Endothelial cell of umbilical vein (primary cell): ENCODE measurements at regions not wholly inside any gene's neighbourhood (a gene's known extent, or its start where the extent isn't known, plus 50 kb on each side); places are given as distances from the start of the nearest gene placed in this dataset.

Experiments
- BruUV-seq: library from RNA; stranded (reverse); fragments of 400-500 nt; replicated peaks from 2 replicates; lab custom pipeline; 2021; lab: Mats Ljungman, UMichigan
- CTCF ChIA-PET: fragments of 300-600, 350-600 bp; sonication (Branson Sonifier 250); formaldehyde crosslinking; loops from one replicate; lab custom pipeline; 2021; ENCODE audit warnings: antibody characterized with exemption, inconsistent platforms; lab: Charles Lee
- POLR2A ChIA-PET: fragments of 300-600, 350-600 bp; sonication (Branson Sonifier 250); formaldehyde crosslinking; loops from one replicate; lab custom pipeline; 2021; ENCODE audit warnings: antibody characterized with exemption, inconsistent platforms; lab: Charles Lee
- DNase-seq: peaks from one replicate; pipeline ENCODE4 v3.0.0-alpha.2; 2011; ENCODE audit warnings: low read depth, low spot score
- FAIRE-seq: peaks from 2 replicates; lab custom pipeline; 2011; peaks lifted over from hg19 to GRCh38; lab: Jason Lieb, UNC
- H2AFZ ChIP-seq: 2 replicates; pipeline ENCODE4 v1.6.0; 2012; ENCODE audit warnings: low read depth, low read length, control low read depth, inconsistent platforms
- H3K27ac ChIP-seq: 2 replicates; pipeline ENCODE4 v1.5.1; 2011; ENCODE audit warnings: low read depth, mild to moderate bottlenecking, control low read depth, low read length, moderate library complexity; ENCODE audit not compliant: insufficient read depth
- H3K27me3 ChIP-seq, 2 experiments: 2 replicates each; pipeline versions ENCODE4 v1.6.0 to v1.6.1; 2011; ENCODE audit warnings: low read length in 2 of 2, mixed read lengths in 1 of 2; ENCODE audit not compliant: control insufficient read depth in 2 of 2, insufficient read depth in 2 of 2
- H3K36me3 ChIP-seq, 2 experiments: 2 replicates in 1 of 2; 3 replicates in 1 of 2; pipeline ENCODE4 v1.5.1; 2011; ENCODE audit warnings: low read length in 2 of 2, mild to moderate bottlenecking in 1 of 2, moderate library complexity in 1 of 2; ENCODE audit not compliant: control insufficient read depth in 2 of 2, insufficient read depth in 2 of 2; ENCODE audit errors: extremely low read depth in 1 of 2
- H3K4me1 ChIP-seq: 3 replicates; pipeline ENCODE4 v1.5.1; 2011; ENCODE audit warnings: mild to moderate bottlenecking, low read length; ENCODE audit not compliant: control insufficient read depth, insufficient read depth; ENCODE audit errors: extremely low read depth
- H3K4me2 ChIP-seq: 2 replicates; pipeline ENCODE4 v1.6.1; 2011; ENCODE audit warnings: low read length, control low read depth, mixed read lengths; ENCODE audit not compliant: insufficient read depth
- H3K4me3 ChIP-seq, 3 experiments: fragments of 200-600 bp in 1 of 3; sonication (generic), shearing (Covaris generic) in 1 of 3; replicated peaks in 1 of 3; 2 replicates each; pipeline ENCODE4 v1.5.1; 2011 to 2016; ENCODE audit warnings: control low read depth in 3 of 3, low read length in 3 of 3, mild to moderate bottlenecking in 2 of 3, inconsistent platforms in 1 of 3, low read depth in 1 of 3, moderate library complexity in 1 of 3; ENCODE audit not compliant: insufficient read depth in 1 of 3
- H3K79me2 ChIP-seq: 2 replicates; pipeline ENCODE4 v1.6.0; 2012; ENCODE audit warnings: low read length, inconsistent platforms; ENCODE audit not compliant: control insufficient read depth, insufficient read depth
- H3K9ac ChIP-seq: replicated peaks from 2 replicates; pipeline ENCODE3; 2011; ENCODE audit warnings: low read length, control low read depth; ENCODE audit not compliant: insufficient read depth; ENCODE audit errors: extremely low read depth
- H3K9me1 ChIP-seq: replicated peaks from 3 replicates; pipeline ENCODE4 v1.6.0; 2011; ENCODE audit warnings: mild to moderate bottlenecking, low read length; ENCODE audit not compliant: control insufficient read depth, insufficient read depth; ENCODE audit errors: extremely low read depth
- H3K9me3 ChIP-seq: replicated peaks from 2 replicates; pipeline ENCODE4 v1.5.1; 2012; ENCODE audit warnings: low read length, inconsistent platforms; ENCODE audit not compliant: control insufficient read depth, insufficient read depth
- H4K20me1 ChIP-seq: replicated peaks from 2 replicates; pipeline ENCODE3; 2011; ENCODE audit warnings: mild to moderate bottlenecking, low read length; ENCODE audit not compliant: control insufficient read depth, insufficient read depth; ENCODE audit errors: extremely low read depth
- CTCF ChIP-seq, 2 donors: IDR thresholded peaks; 1 replicate in 1 of 2; 2 replicates in 1 of 2; pipeline ENCODE4 v1.5.1; 2011; ENCODE audit warnings: low read length in 2 of 2, mild to moderate bottlenecking in 2 of 2, moderate library complexity in 2 of 2, control low read depth in 1 of 2, inconsistent platforms in 1 of 2, low read depth in 1 of 2; ENCODE audit not compliant: insufficient read depth in 1 of 2; ENCODE audit errors: extremely low read depth in 1 of 2
- EZH2 ChIP-seq: IDR thresholded peaks from 2 replicates; pipeline ENCODE4 v1.6.1; 2012; ENCODE audit warnings: borderline replicate concordance, low read depth, mild to moderate bottlenecking, moderate library complexity, low read length, inconsistent platforms; ENCODE audit not compliant: severe bottlenecking
- FOS ChIP-seq: IDR thresholded peaks from 2 replicates; pipeline ENCODE4 v1.6.1; 2011; ENCODE audit warnings: mild to moderate bottlenecking, low read length, moderate library complexity, borderline replicate concordance; ENCODE audit not compliant: insufficient read depth
- GATA2 ChIP-seq: IDR thresholded peaks from 2 replicates; pipeline ENCODE4 v1.7.0; 2011; ENCODE audit warnings: low read depth, mild to moderate bottlenecking, moderate library complexity, mixed read lengths, low read length; ENCODE audit not compliant: insufficient read length, insufficient read depth
- JUN ChIP-seq: IDR thresholded peaks from 2 replicates; pipeline ENCODE4 v1.6.1; 2011; ENCODE audit warnings: borderline replicate concordance, low read depth; ENCODE audit not compliant: insufficient read length, insufficient read depth
- MYC ChIP-seq: IDR thresholded peaks from one replicate; pipeline ENCODE4 v1.6.1; 2011; ENCODE audit warnings: mild to moderate bottlenecking, low read depth, low read length
- POLR2A ChIP-seq: IDR thresholded peaks from 2 replicates; pipeline ENCODE4 v1.6.1; 2012; ENCODE audit warnings: low read depth, mild to moderate bottlenecking, control low read depth, low read length
- POLR2AphosphoS5 ChIP-seq: IDR thresholded peaks from 2 replicates; pipeline ENCODE4 v1.6.1; 2012; ENCODE audit warnings: low read depth, mild to moderate bottlenecking, control low read depth, low read length, moderate library complexity; ENCODE audit not compliant: insufficient read depth
- dilution Hi-C: fragments of 300-500 bp; cut with MboI; formaldehyde crosslinking; loops from one replicate; pipeline ENCODE4 v1.15.0; 2019; ENCODE audit warnings: low sequenced_read_pairs; ENCODE audit not compliant: extremely low pct_ligation_motif_present
- intact Hi-C: fragments of 100-400 bp; cut with micrococcal nuclease; formaldehyde crosslinking; loops from one replicate; pipeline ENCODE4 v1.10.0; 2022
- TF ChIP-seq, protein P1 (sequence below): IDR thresholded peaks from 2 replicates; pipeline ENCODE4 v1.6.1; 2011; ENCODE audit not compliant: insufficient read depth, insufficient read length

DNA sequence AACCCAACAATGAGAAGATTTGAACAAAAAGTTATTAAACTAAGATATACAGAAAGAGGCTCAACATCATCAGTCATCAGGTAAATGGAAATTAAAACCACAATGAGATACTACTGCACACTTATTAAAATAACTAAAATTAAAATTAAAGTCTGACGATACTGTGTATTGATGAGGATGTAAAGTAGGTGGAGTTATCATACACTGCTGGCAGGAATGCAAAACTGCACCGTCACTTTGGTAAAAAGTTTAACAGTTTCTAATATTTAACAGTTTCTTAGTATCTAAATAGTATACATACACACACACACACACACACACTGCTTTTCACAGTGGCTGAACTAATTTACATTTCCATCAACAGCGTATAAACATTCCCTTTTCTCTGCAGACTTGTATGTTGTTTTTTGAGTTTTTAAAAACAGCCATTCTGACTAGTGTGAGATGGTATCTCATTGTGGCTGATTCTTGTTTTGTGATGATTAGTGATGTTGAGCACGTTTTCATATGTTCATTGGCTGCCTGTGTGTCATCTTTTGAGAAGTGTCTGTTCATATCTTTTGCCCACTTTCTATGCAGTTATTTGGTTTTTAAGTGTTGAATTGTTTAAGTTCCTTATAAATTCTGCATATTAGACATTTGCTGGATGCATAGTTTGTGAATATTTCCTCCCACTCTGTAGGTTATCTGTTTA is 726.9 kb upstream of the CHAC2 start:
- ChIA-PET CTCF (no interaction called here), POLR2A (no interaction called here)
- H3K27me3 ChIP-seq, result no peaks in the 10 kb centered on the region
- H3K9ac ChIP-seq, result no peak overlapping the region
- dilution Hi-C loops, result no loop called here
- H3K4me2 ChIP-seq, result no peak overlapping the region
- no peak overlapping the region for H3K27ac ChIP-seq
- no peaks in the 10 kb centered on the region for H3K36me3 ChIP-seq
- no peaks in the 10 kb centered on the region for H3K4me1 ChIP-seq
- H3K79me2 ChIP-seq, result no peaks in the 10 kb centered on the region
- TF ChIP-seq GATA2, result no peak
- no peak for TF ChIP-seq CTCF (IDR thresholded peaks at IDR 0.05; ENCODE audit: extremely low read depth in 1 of 2, insufficient read depth in 1 of 2, low read depth in 1 of 2, low read length in 2 of 2)
- TF ChIP-seq, protein P1, sequence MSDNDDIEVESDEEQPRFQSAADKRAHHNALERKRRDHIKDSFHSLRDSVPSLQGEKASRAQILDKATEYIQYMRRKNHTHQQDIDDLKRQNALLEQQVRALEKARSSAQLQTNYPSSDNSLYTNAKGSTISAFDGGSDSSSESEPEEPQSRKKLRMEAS, result no peak
- TF ChIP-seq EZH2, result no peak
- TF ChIP-seq MYC, result no peak
- no peak for TF ChIP-seq FOS
- no peak for TF ChIP-seq POLR2A
- no peak for TF ChIP-seq JUN
- no peak for TF ChIP-seq POLR2AphosphoS5
- no peak for FAIRE-seq
- no peak for DNase-seq
- no peaks in the 10 kb centered on the region for H4K20me1 ChIP-seq
- intact Hi-C loops, result no loop called here
- H3K9me3 ChIP-seq, result no peaks in the 10 kb centered on the region
- H3K9me1 ChIP-seq, result no peaks in the 10 kb centered on the region
- no peak overlapping the region for H2AFZ ChIP-seq
- no peak overlapping the region for H3K4me3 ChIP-seq
- no TSS peak for BruUV-seq
